AG09309 (cell line): ENCODE measurements at regions not wholly inside any gene's neighbourhood (a gene's known extent, or its start where the extent isn't known, plus 50 kb on each side); places are given as distances from the start of the nearest gene placed in this dataset.

Experiments
- DNase-seq: peaks from one replicate; pipeline ENCODE4 v3.0.0-alpha.2; 2010; ENCODE audit warnings: low read depth
- H3K4me3 ChIP-seq: 2 replicates; pipeline ENCODE4 v1.5.1; 2011; ENCODE audit warnings: mild to moderate bottlenecking, low read depth, low read length, moderate library complexity; ENCODE audit not compliant: control insufficient read depth
- TF ChIP-seq, protein P1 (sequence below): IDR thresholded peaks from 2 replicates; pipeline ENCODE4 v1.5.1; 2011; ENCODE audit warnings: mild to moderate bottlenecking, low read depth, low read length, inconsistent platforms; ENCODE audit not compliant: insufficient read depth, control insufficient read depth; ENCODE audit errors: missing control alignments

DNA sequence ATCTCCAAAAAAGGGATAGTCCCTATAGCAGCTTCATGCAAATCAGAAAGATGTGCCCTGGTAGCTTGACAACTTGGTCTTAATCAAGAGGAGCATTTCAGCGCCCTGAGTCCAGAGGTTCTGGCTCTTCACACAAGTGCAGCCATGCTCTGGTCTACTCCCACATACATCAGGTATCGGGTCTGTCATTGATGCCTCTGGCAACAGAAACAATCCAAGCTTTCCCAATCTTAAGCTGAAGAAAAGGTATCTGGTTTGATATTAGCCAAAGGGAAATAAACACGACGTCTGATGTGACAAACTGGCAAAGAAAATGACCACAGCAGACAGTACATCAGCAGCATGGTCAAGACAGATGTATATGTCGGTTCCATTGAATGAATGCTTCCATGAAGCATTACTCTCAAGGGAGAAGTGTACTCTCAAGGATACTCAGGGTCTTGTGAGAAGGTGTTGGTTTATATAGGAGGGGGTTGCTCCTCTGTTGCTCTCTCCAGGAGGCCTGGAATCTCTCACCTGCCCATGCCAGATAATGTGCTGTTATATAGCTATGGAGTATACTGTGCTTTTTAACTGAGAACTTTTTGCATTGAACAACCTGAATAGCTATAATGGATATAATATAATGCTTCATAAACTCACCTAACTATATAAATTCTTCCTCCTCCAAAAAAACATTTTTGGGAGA lies 879.6 kb upstream of the PCDH10 start:
- no peak overlapping the region for H3K4me3 ChIP-seq
- TF ChIP-seq, protein P1, sequence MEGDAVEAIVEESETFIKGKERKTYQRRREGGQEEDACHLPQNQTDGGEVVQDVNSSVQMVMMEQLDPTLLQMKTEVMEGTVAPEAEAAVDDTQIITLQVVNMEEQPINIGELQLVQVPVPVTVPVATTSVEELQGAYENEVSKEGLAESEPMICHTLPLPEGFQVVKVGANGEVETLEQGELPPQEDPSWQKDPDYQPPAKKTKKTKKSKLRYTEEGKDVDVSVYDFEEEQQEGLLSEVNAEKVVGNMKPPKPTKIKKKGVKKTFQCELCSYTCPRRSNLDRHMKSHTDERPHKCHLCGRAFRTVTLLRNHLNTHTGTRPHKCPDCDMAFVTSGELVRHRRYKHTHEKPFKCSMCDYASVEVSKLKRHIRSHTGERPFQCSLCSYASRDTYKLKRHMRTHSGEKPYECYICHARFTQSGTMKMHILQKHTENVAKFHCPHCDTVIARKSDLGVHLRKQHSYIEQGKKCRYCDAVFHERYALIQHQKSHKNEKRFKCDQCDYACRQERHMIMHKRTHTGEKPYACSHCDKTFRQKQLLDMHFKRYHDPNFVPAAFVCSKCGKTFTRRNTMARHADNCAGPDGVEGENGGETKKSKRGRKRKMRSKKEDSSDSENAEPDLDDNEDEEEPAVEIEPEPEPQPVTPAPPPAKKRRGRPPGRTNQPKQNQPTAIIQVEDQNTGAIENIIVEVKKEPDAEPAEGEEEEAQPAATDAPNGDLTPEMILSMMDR = no peak
- no peak for DNase-seq

DNA sequence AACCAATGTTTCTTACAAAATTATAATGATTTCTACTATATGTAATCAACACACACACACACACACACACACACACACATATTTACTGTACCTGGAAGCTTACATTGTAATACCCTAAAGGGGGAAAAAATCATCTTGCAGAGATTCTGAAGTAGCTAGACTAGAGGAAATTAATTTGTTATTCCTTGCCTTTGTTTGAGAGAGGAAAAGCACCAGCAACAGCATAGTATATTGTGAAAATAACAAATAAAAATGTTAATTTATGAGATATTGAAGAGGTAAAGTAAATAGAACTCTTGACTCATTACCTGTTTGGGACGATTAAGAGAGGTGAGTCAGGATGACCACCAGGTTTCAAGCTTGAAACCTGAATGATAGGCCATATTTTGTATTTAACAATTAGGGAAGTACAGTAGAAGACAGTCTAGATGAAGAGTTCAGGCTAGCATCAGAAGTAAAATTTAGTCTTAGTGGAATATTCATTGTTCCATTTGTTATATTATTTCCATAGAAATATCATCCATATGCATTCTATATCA lies 873.4 kb upstream of the PCDH10 start:
- no peak for DNase-seq
- no peak overlapping the region for H3K4me3 ChIP-seq
- TF ChIP-seq, protein P1 = no peak

DNA sequence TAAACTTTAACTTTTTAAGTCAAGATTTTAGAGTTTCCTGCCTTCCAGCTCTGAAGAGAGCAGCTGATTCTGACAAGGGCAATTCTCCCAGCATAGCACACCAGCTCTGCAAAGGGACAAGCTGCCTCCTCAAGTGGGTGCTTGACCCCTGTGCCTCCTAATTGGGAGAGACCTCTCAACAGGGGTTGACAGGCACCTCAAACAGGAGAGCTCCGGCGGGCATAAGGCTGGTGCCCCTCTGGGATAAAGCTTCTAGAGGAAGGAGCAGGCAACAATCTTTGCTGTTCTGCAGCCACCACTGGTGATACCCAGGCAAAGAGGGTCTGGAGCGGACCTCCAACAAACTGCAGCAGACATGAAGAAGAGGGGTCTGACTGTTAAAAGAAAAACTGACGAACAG lies 872.9 kb upstream of the PCDH10 start:
- no peak overlapping the region for H3K4me3 ChIP-seq
- DNase-seq = no peak

DNA sequence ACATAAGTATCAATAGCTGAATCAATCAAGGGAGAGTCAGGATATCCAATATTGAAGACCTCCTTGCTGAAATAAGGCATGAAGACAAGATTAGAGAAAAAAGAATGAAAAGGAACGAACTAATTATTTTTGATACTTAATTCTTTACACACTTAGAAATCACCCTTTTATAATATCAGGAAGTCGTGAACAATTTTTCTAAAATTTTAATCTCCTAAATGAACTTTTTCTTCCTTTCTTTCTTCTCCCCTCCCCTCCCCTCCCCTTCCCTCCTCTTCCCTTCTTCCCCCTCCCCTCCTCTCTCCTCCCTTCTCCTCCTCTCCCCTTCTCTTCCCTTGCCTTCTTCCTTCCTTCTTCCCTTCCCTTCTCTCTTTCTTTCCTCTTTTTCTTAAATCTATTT lies 872.1 kb upstream of the PCDH10 start:
- TF ChIP-seq, protein P1 = no peak
- H3K4me3 ChIP-seq = no peak overlapping the region

More for the DNA sequence above, 872.9 kb upstream of the PCDH10 start:
- TF ChIP-seq, protein P1 = no peak

DNA sequence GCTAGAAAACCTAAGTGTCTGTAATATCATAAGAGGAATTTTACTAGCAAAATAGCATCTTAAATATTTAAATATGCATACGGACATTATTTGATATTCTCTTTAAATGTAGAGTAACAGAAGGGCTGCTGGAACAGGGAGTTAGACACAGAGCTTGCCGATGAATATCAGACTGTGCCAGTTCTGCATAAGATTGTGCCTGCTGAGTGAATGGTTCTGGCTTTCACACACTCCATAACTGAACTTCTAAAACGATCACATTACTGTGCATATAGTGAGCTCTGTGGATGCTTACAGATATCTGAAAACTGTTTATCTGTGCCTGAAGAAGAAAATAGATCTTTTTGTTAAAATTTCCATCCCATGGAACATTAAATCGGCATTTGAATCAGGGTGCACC lies 867.4 kb upstream of the PCDH10 start:
- TF ChIP-seq, protein P1 = no peak
- H3K4me3 ChIP-seq = no peak overlapping the region
- no peak for DNase-seq

More for the DNA sequence above, 872.1 kb upstream of the PCDH10 start:
- no peak for DNase-seq

DNA sequence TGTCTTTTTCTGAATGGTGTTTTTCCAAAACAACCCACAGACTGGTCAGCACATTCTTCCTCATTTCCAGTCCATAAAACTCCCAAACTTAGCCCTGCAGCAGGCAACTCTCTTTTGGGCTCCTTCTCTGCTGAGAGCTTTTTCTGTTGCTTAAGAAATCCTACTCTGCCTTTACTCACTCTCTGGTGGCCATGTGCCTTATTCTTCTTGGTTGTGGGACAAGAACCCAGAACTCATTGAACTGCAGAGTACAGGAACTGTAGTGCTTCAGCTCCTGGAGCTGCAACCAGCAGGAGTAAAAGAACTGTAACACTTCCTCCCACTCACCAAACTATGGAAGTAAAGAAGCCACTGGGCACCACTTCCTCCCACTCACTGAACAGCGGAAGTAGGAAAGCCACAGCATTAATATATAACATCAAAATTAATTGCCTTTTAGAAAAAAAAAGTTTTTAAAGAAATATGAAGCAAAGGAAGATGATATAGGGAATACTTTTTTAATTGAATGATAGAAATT lies 864.1 kb upstream of the PCDH10 start:
- DNase-seq = no peak
- TF ChIP-seq, protein P1 = no peak
- H3K4me3 ChIP-seq = no peak overlapping the region
